GM13976 (cell line): ENCODE measurements at regions not wholly inside any gene's neighbourhood (a gene's known extent, or its start where the extent isn't known, plus 50 kb on each side); places are given as distances from the start of the nearest gene placed in this dataset.

Experiments used
- DNase-seq: peaks from one replicate; pipeline ENCODE4 v3.0.0; 2012; ENCODE audit warnings: low spot score
- in situ Hi-C: fragments of 300-500 bp; cut with MboI; formaldehyde crosslinking; loops from one replicate; pipeline ENCODE4 v1.12.0; 2022; ENCODE audit warnings: low sequenced_read_pairs, mixed read lengths, inconsistent platforms; ENCODE audit not compliant: unreplicated experiment
- TF ChIP-seq, protein P1 (sequence below): IDR thresholded peaks from 2 replicates; pipeline ENCODE4 v1.5.1; 2012; ENCODE audit warnings: borderline replicate concordance, mild to moderate bottlenecking; ENCODE audit not compliant: insufficient read depth; ENCODE audit errors: extremely low read depth, missing control alignments, control extremely low read depth

DNA sequence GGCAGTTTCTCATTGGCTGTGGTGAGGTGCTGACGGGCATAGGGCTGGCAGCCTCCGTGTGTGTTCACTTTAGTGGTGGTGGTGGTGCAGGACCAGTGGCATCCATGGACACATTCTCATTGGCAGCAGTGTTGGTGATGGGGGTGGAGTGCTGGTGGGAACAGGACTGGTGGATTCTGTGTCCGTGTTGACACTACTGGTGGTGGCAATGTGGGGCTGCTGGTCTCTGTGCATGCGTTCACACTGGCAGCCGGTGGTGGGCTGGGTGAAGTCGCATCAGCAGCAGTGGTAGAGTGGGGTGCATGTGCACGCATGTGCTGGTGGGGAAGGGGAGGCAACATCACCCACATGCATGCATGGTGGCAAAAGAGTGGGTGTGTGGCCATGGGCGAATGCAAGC lies 1471.4 kb upstream of the PCDH20 start:
- no peak for DNase-seq
- TF ChIP-seq, protein P1, sequence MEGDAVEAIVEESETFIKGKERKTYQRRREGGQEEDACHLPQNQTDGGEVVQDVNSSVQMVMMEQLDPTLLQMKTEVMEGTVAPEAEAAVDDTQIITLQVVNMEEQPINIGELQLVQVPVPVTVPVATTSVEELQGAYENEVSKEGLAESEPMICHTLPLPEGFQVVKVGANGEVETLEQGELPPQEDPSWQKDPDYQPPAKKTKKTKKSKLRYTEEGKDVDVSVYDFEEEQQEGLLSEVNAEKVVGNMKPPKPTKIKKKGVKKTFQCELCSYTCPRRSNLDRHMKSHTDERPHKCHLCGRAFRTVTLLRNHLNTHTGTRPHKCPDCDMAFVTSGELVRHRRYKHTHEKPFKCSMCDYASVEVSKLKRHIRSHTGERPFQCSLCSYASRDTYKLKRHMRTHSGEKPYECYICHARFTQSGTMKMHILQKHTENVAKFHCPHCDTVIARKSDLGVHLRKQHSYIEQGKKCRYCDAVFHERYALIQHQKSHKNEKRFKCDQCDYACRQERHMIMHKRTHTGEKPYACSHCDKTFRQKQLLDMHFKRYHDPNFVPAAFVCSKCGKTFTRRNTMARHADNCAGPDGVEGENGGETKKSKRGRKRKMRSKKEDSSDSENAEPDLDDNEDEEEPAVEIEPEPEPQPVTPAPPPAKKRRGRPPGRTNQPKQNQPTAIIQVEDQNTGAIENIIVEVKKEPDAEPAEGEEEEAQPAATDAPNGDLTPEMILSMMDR: no peak
- in situ Hi-C loops: no loop called here

DNA sequence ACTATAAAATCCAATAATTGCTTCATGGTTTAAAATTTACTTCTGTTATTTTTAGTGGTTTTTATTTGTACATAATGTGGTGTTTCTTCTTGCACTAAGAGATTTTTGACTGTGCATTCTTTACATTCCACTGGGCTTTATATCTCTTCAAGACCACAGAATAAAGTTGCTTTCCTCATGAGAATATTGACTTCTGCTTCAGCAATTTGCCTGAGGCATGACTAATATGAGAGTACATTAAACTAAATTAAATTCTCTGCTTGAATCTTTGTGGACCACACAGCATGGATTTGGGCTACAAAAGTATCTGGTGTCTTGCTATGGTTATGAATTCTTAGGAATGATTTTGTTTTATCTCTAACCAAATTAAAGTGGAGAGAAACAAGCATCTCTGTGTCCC lies 1463.4 kb upstream of the PCDH20 start:
- no peak for DNase-seq
- in situ Hi-C loops: no loop called here
- TF ChIP-seq, protein P1: no peak

DNA sequence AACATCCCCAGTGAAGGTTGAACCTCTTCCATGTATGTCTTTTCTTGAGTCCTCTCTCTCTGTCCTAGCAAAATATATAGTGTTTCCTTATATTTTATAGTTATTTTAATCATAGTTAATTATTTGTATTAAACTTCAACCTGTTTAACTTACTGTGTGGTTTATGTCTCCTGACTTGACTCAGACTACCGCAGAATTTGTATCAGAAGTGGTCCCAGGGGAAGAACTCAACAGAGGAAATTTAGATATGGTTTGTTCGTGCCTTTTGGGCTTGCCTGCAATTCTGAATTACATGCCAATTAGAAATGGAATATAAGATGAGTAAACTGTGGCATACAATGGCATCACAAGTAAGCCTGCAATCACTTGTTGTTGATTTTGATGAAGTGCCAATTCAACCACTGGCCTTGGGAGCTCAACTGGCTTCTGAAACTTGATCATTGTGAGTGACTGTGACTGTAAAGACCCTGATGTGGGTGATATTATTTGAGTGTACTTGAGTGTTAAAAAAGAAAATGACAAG lies 1459.5 kb upstream of the PCDH20 start:
- DNase-seq: no peak
- in situ Hi-C loops: no loop called here
- TF ChIP-seq, protein P1: no peak

DNA sequence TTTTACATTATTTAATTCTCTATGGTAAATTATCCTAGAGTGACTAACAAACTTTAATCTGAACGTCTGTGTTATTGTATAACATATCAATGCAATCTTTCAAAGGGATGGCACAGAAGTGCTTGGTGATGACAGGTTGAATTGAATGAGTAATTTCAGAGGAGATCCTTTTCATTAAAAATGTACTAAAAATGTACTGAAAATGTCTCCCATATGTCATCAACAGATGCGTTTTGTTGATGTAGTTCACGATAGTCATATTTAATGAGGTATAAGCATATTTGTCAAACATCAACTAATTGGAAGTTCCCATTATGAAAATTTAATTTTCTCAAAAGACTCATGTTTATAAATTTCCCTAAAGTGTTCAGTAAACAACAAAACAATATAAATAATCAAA lies 1434.7 kb upstream of the PCDH20 start:
- in situ Hi-C loops: no loop called here
- no peak for DNase-seq
- TF ChIP-seq, protein P1: no peak

DNA sequence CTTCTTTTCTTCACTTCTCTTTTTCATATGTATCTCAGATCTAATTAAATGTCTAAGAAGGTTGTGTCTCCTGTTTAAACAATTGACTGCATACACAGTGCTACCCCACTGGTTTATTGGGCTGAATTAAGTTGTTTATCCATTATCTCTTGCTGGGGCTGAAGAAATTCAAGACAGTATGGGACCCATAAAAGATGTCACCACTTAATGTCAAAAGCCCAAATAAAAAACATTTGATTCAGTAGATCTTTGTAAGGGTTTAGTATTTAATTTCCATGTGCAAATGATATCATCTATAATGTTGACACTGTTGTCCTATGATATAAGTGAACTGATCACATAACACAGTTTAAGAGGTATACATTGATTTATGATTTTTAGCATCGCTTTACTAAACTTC lies 1431.9 kb upstream of the PCDH20 start:
- in situ Hi-C loops: no loop called here
- no peak for DNase-seq

DNA sequence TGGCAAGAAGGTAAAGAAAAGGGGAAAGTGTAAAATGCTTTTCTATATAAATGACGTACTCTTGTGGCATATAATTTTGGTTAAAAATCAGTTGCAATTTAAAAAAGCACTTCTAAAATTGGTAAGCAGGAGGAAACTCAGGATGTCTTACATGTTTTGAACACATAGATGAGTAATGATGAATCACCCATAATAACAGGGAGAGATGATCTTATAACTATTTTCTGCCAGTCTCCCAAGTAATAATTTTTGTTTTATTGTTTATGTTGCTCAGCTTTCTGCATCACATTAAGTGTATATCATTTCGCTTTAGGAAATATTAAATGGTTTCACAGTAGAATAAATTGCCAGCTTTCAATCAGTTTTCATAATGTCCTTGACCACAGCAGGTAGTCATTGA lies 1430.7 kb upstream of the PCDH20 start:
- in situ Hi-C loops: no loop called here
- TF ChIP-seq, protein P1: no peak
- no peak for DNase-seq

More for the DNA sequence above, 1431.9 kb upstream of the PCDH20 start:
- TF ChIP-seq, protein P1: no peak

DNA sequence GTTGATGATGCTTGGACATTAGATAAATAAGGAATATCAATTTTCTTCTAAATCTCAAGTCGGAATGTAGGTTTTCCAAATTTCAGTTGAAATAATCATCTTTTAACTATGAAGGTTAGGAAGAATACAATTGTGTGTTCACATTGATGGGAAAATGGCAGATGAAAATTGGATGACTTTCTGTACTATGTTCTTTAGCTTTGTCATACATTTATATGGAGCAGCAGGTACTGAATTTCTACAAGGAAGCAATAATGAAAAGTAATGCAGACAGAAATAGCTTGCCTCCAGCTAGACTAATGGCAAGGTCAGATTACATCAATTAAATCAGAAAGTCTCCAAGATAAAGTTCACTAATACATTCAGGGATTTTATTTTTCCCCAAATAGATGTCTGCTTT lies 1423.7 kb upstream of the PCDH20 start:
- TF ChIP-seq, protein P1: no peak
- in situ Hi-C loops: no loop called here
- DNase-seq: no peak
